DMS53 (cell line): ENCODE measurements at regions not wholly inside any gene's neighbourhood (a gene's known extent, or its start where the extent isn't known, plus 50 kb on each side); places are given as distances from the start of the nearest gene placed in this dataset.

ENCODE experiments used
- DNase-seq: peaks from one replicate; lab custom pipeline; 2025; lab: John Stamatoyannopoulos, UW

DNA sequence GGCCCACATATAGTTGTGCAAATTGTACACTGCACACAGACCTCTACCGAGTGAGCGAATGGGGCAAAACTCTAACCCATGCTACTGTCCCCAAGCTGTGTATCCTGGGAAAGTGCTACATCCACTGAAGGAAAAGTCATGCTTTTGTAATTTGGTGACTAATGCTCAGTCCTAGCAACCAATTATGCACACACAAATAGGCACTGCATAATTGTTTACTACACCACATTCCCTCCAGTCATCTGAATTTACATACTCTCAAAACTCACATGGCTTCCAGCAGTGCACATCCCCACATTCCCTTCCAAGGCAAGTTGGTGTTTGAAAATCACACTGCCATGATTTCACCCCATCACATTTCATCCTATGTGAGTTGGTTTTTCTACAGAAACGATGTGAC lies 125.9 kb upstream of the OSMR start:
- no peak for DNase-seq

- DNase-seq, result no peak
These were observed 125.1 kb upstream of the OSMR start for GRCh38 chr5:38720554-38721361.

GRCh38 chr5:38722918-38723317 lies 122.9 kb upstream of the OSMR start:
- DNase-seq, result no peak

DNA sequence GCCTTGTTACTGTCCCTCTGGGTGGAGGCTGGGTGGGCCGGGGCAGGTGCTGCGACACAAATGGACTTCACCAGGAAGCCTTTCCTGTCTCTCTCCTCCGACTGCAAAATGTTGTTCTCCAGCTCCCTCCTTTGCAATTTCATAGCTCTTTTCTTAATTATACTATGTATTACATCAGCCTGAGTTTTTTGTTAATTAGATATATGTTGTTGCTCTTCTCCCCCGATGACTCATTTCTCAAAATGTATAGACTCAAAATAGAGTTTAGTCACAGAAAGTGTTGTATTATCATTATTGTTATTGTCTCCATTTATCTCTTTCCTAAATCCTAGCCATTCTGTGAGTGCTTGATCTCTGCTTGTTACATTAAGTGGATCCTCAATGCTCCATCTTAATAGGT lies 122.4 kb upstream of the OSMR start:
- DNase-seq, result no peak

GRCh38 chr5:38724301-38725030 lies 121.3 kb upstream of the OSMR start:
- DNase-seq, result no peak

- no peak for DNase-seq
These were observed 120.4 kb upstream of the OSMR start for GRCh38 chr5:38725371-38725865.

- DNase-seq, result peak; percentile 6
These were observed 119.5 kb upstream of the OSMR start for GRCh38 chr5:38726279-38726678.

- no peak for DNase-seq
These were observed 117.8 kb upstream of the OSMR start for GRCh38 chr5:38728029-38728428.

DNA sequence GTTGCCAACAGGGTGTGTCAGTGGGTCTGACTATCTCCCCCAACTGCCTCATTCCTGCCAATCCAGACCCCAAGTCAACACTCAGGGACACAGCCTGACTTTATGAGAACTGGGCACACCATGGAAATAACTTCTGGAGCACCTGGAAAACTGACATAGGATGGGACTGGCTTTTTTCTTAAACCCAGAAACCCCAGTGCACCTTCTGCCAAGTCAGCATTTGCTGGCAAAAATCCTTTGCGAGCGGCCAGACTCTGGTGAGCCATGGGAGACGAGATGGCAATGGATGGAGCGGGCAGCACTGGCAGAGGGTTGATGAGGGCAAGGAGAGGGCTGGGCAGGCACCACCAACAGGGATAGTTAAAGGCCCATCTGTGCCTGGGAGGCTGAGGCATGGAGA lies 114.4 kb upstream of the OSMR start:
- no peak for DNase-seq

DNA sequence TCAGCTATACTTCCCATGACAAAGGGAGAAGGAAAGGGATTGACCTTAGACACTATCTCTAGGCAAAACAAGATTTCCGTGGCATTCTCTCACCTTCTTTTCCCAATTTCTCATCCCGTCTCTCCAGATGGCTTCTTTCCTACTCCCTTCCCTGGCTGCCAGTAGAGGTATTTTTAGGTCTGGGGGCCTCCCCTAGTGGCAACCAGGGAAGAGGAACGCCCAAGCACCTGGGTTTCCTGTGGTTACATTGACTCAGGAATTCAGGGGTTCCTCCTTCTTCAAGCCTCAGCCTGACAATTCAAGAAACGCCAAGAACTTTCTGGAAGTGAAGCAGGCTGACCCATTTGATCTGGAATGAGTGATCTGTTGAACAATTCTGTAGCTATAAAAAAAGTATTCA lies 111.5 kb upstream of the OSMR start:
- DNase-seq, result no peak

DNA sequence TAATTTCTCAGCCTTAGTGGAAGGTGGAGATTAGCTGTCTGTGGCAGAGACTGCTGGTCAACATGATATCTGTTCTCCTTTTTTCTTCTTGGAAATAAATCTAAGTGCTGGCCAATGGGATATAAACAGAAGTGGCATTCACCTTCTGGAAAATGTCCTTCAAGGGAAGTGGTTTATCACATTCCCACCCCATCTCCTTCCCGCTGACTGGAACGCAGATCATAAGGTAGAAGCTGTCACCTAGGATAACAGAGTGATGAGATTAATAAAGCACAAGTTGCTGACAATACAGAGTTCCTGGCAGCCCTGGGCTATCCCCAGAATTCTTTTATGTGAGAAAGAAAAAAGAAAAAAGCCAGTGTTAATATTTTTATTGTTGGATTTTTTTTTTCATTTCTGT lies 109.7 kb upstream of the OSMR start:
- no peak for DNase-seq

- DNase-seq, result no peak
These were observed 107.8 kb upstream of the OSMR start for GRCh38 chr5:38737976-38738375.

GRCh38 chr5:38739011-38739704 lies 106.7 kb upstream of the OSMR start:
- peak; percentile 62 for DNase-seq

GRCh38 chr5:38739705-38740045 lies 106.1 kb upstream of the OSMR start:
- no peak for DNase-seq

- no peak for DNase-seq
These were observed 103.0 kb upstream of the OSMR start for GRCh38 chr5:38742821-38743220.

DNA sequence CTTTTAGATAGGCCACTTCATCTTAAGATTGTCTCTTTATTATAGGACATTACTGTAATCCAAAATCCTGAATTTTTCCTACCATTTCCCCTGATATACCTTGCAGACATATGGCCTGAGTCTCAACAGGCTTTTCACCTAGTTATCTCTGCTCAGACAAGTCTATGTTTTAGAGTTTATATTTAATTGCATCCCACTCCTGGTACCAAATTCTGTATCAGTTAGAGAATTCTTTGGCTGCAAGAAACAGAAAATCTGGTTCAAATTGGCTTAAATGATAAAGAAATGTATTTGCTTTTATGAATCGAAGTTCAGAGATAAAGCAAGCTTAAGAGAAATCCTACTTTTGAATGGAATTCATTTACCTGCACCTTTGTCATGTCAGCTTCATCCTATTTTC lies 102.2 kb upstream of the OSMR start:
- no peak for DNase-seq

DNA sequence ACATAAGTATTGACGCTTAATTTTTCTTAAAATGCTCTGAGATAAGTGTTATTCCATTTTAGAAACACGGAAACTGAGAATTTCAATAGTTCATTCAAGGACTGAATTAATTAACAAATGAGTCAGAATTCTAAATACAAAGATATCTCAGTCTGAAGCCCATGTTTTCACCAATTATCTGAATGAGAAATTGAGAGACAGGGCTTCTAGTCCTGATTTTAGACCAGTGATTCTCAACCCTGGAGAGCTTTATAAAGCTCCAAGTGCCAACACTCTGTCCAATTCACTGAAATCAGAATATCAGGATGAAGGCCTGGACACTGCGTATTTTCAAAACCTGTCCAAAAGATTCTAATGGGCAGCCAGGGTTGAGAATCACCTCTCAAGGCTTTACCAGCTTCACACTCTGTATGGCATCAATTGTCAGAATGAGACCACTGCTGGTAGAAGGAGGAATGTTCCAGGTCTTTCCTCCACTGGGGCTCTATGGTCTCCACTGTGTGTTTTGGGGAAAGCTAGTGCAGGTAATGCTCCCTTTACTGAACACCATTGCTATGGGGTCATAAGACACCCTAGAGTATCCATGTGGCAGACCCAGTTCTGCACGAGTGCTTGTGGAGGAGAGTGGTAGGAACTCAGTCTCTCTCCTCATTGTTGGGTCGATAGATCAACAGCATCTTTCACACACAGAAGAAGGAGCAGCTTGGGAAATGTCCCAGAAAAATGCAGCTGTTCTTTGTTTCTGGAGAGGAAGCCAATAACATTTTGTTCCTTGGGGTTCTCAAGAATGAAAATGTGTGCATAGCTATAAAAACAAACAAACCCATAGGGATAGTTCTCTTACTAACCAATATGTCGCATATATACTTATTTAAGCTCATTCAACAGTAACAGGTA lies 99.7 kb upstream of the OSMR start:
- no peak for DNase-seq

DNA sequence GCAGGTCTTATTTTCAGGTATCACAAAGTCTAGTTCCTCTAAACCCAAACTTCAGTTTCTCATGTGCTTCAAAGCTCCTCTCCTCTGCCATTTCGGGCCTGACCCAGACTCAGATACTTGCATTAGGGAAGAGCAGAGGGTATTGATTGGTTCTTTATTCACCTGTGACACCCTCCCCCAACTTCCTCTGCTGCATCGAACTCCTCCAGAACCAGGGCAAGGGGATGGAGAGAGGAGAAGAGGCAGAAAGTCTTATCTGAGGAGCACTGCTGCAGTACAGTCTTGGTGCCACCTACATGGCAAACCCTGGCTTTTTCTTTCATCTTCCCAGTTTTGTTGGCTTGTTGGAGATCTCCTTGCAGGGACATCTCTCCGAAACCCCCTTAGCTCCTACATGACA lies 96.0 kb upstream of the OSMR start:
- DNase-seq, result no peak

DNA sequence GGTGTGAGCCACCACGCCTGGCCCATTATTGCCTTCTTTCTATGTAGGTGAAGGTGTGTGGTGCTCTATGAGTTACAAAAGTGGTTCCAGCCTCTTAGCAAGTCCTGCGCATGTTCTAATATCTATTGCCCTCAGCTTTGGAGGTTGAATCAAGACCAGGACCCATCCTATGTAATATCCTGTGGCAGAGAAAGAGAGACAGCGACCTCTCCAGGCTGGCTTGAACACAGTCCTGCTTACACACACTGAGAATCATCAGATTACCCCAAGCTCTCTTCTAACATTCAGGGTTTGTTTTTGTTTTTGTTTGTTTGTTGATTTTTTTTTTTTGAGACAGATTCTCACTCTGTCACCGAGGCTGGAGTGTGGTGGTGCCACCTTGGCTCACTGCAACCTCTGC lies 94.7 kb upstream of the OSMR start:
- DNase-seq, result peak; percentile 25

GRCh38 chr5:38752012-38752536 lies 93.7 kb upstream of the OSMR start:
- no peak for DNase-seq

- no peak for DNase-seq
These were observed 93.2 kb upstream of the OSMR start for GRCh38 chr5:38752622-38753021.

DNA sequence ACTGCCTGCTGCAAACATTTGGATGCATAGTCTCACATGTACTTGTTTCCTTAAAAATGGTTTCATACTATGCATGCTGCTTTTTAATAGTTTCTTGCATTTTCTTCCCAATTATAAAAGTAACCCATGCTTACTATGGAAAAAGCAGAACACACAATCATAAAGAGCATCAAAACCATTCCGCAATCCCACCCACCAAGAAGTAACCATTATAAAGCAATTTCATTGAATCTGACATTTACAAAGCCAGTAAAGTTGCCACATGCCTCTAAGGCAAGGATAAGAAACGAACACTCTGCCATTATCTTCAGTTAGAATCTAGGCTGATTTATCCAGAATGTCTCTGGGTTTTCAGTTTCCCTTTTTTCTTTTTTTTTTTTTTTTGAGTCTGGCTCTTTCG lies 92.7 kb upstream of the OSMR start:
- DNase-seq, result no peak
